ENCODE measurements at regions not wholly inside any gene's neighbourhood (a gene's known extent, or its start where the extent isn't known, plus 50 kb on each side); places are given as distances from the start of the nearest gene placed in this dataset.

DNA sequence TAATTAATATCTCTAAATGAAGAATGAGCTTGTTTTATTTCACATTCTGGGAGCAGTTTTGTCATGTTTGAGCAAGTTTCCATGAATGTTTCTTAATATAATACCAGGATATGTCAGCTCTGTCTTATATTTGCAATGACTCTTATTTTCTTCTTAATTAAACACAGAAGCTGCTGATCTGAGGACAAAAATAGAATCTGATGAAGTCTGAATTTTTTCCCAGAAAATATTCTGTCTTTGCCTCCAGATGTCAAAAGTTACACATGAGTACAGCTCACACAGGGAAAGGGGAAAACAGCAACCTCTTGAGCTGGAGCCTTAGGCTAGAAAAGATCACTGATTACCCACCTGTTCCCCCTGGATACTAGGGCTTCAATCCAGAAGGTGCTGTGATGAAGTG lies 606.6 kb upstream of the SYT4 start:
- H3K4me3 Mint-ChIP-seq: no peak overlapping the region
- H3K27ac ChIP-seq (ENCODE audit: low read length in 2 of 2): no peak overlapping the region
- no peaks in the 10 kb centered on the region for H3K9me3 ChIP-seq (ENCODE audit: control extremely low read depth in 1 of 3, control insufficient read depth in 2 of 3, insufficient read depth in 1 of 3, low read length in 2 of 3)
- no peak overlapping the region for H2AFZ ChIP-seq (ENCODE audit: insufficient read depth, low read depth, low read length, poor library complexity, severe bottlenecking)
- no peaks in the 10 kb centered on the region for H3K79me2 ChIP-seq (ENCODE audit: control insufficient read depth, insufficient read depth, low read length)
- no peaks in the 10 kb centered on the region for H3K36me3 ChIP-seq (replicated peaks in 1 of 2; ENCODE audit: control extremely low read depth in 1 of 2, control insufficient read depth in 1 of 2, extremely low read depth in 1 of 2, insufficient read depth in 2 of 2, low read length in 1 of 2)
- no peaks in the 10 kb centered on the region for H3K9me3 Mint-ChIP-seq (ENCODE audit: insufficient read depth)
- H3K4me1 Mint-ChIP-seq: no peaks in the 10 kb centered on the region
- ChIA-PET POLR2A (no interaction called here), CTCF (no interaction called here)
- TF ChIP-seq, protein P1, sequence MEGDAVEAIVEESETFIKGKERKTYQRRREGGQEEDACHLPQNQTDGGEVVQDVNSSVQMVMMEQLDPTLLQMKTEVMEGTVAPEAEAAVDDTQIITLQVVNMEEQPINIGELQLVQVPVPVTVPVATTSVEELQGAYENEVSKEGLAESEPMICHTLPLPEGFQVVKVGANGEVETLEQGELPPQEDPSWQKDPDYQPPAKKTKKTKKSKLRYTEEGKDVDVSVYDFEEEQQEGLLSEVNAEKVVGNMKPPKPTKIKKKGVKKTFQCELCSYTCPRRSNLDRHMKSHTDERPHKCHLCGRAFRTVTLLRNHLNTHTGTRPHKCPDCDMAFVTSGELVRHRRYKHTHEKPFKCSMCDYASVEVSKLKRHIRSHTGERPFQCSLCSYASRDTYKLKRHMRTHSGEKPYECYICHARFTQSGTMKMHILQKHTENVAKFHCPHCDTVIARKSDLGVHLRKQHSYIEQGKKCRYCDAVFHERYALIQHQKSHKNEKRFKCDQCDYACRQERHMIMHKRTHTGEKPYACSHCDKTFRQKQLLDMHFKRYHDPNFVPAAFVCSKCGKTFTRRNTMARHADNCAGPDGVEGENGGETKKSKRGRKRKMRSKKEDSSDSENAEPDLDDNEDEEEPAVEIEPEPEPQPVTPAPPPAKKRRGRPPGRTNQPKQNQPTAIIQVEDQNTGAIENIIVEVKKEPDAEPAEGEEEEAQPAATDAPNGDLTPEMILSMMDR (IDR thresholded peaks at IDR 0.05): no peak
- no peak for TF ChIP-seq EZH2 (IDR thresholded peaks at IDR 0.05; ENCODE audit: borderline replicate concordance, insufficient read depth, low read depth, low read length, poor library complexity, severe bottlenecking)
- H3K27ac Mint-ChIP-seq: no peak overlapping the region
- intact Hi-C loops (cut with micrococcal nuclease): no loop called here
- no peaks in the 10 kb centered on the region for H3K4me1 ChIP-seq (ENCODE audit: control insufficient read depth in 2 of 2, insufficient read depth in 2 of 2, low read length in 2 of 2)
- no peaks in the 10 kb centered on the region for H3K27me3 ChIP-seq (replicated peaks in 1 of 4; ENCODE audit: control extremely low read depth in 1 of 4, control insufficient read depth in 3 of 4, insufficient read depth in 4 of 4, low read length in 3 of 4)
- no peak overlapping the region for H3K4me2 ChIP-seq (replicated peaks; ENCODE audit: low read depth, low read length, poor library complexity, severe bottlenecking)
- no peak overlapping the region for H3K4me3 ChIP-seq (ENCODE audit: control extremely low read depth in 1 of 5, extremely low read depth in 1 of 5, insufficient read depth in 1 of 5, low read depth in 2 of 5, low read length in 4 of 5)
- DNase-seq: no peak
- no peak overlapping the region for H3K9ac ChIP-seq (ENCODE audit: low read length)
- H4K20me1 ChIP-seq (ENCODE audit: control insufficient read depth, insufficient read depth, low read length, poor library complexity, severe bottlenecking): no peaks in the 10 kb centered on the region
- H3K27me3 Mint-ChIP-seq: no peaks in the 10 kb centered on the region
- no peak for ATAC-seq (ENCODE audit: low read depth)

DNA sequence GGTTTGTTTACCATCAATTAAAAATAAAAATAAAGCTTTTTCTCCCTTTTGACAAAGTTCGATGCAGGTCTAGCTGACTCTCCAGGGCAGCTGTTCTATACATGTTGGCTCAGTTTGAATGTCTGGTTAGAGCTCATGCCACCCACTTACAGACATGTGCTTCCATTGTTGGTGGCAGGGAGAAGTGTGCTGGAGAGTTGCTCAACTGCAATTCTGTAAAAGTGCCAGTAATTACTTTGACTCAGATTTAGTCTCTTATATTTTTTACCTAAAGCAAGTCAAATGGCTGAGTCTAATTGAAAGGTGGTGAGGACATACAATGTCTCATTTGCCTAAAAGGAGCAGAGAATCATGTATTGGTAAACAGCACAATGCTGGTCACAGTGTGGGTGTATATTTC lies 609.1 kb upstream of the SYT4 start:
- WGBS (ENCODE audit: insufficient coverage): no CpG with 5 or more reads among the region's 1 CpG
- intact Hi-C loops (cut with micrococcal nuclease): no loop called here
- POLR2A ChIA-PET: no interaction called here

More for the DNA sequence above, 609.1 kb upstream of the SYT4 start:
- DNase-seq (no peak), ATAC-seq (ENCODE audit: low read depth) (no peak)
- Histone ChIP-seq H3K27ac (ENCODE audit: low read length in 2 of 2) (no peak overlapping the region), H2AFZ (ENCODE audit: insufficient read depth, low read depth, low read length, poor library complexity, severe bottlenecking) (no peak overlapping the region), H4K20me1 (ENCODE audit: control insufficient read depth, insufficient read depth, low read length, poor library complexity, severe bottlenecking) (no peaks in the 10 kb centered on the region), H3K27me3 (replicated peaks in 1 of 4; ENCODE audit: control extremely low read depth in 1 of 4, control insufficient read depth in 3 of 4, insufficient read depth in 4 of 4, low read length in 3 of 4) (no peaks in the 10 kb centered on the region), H3K36me3 (replicated peaks in 1 of 2; ENCODE audit: control extremely low read depth in 1 of 2, control insufficient read depth in 1 of 2, extremely low read depth in 1 of 2, insufficient read depth in 2 of 2, low read length in 1 of 2) (no peaks in the 10 kb centered on the region), H3K4me1 (ENCODE audit: control insufficient read depth in 2 of 2, insufficient read depth in 2 of 2, low read length in 2 of 2) (no peaks in the 10 kb centered on the region), H3K79me2 (ENCODE audit: control insufficient read depth, insufficient read depth, low read length) (no peaks in the 10 kb centered on the region), H3K9me3 (ENCODE audit: control extremely low read depth in 1 of 3, control insufficient read depth in 2 of 3, insufficient read depth in 1 of 3, low read length in 2 of 3) (no peaks in the 10 kb centered on the region), H3K9ac (ENCODE audit: low read length) (no peak overlapping the region), H3K4me3 (ENCODE audit: control extremely low read depth in 1 of 5, extremely low read depth in 1 of 5, insufficient read depth in 1 of 5, low read depth in 2 of 5, low read length in 4 of 5) (no peak overlapping the region), H3K4me2 (replicated peaks; ENCODE audit: low read depth, low read length, poor library complexity, severe bottlenecking) (no peak overlapping the region)
- H3K4me3 Mint-ChIP-seq: no peak overlapping the region
- H3K27ac Mint-ChIP-seq: no peak overlapping the region
- TF ChIP-seq, protein P1 (IDR thresholded peaks at IDR 0.05): no peak
- TF ChIP-seq EZH2 (IDR thresholded peaks at IDR 0.05; ENCODE audit: borderline replicate concordance, insufficient read depth, low read depth, low read length, poor library complexity, severe bottlenecking): no peak
- H3K27me3 Mint-ChIP-seq: no peaks in the 10 kb centered on the region
- H3K9me3 Mint-ChIP-seq (ENCODE audit: insufficient read depth): no peaks in the 10 kb centered on the region
- no peaks in the 10 kb centered on the region for H3K4me1 Mint-ChIP-seq
- CTCF ChIA-PET: no interaction called here

Measured in B cell (primary cell).